Fibroblast of peridontal ligament (primary cell): ENCODE measurements at regions not wholly inside any gene's neighbourhood (a gene's known extent, or its start where the extent isn't known, plus 50 kb on each side); places are given as distances from the start of the nearest gene placed in this dataset.
"Not testable (repeated sequence)": the region's sequence is repeated elsewhere in the genome, so short reads cannot be mapped to it uniquely, and the experiment has no call there.

ENCODE experiments used
- DNase-seq: peaks from one replicate; pipeline ENCODE4 v3.0.0-alpha.2; 2010; ENCODE audit errors: extremely low read depth

- no peak for DNase-seq
Observed at GRCh38 chr6:137399881-137400443, 94.2 kb downstream of the OLIG3 start.

- DNase-seq, result no peak
Observed at GRCh38 chr6:137395316-137395715, 98.9 kb downstream of the OLIG3 start.

GRCh38 chr6:137391061-137391814 lies 103.0 kb downstream of the OLIG3 start:
- DNase-seq, result no peak

- no peak for DNase-seq
Observed at GRCh38 chr6:137390334-137390733, 103.9 kb downstream of the OLIG3 start.

- no peak for DNase-seq
Observed at GRCh38 chr6:137389150-137389704, 105.0 kb downstream of the OLIG3 start.

- DNase-seq, result no peak
Observed at GRCh38 chr6:137387096-137387764, 107.0 kb downstream of the OLIG3 start.

GRCh38 chr6:137383287-137383686 lies 110.9 kb downstream of the OLIG3 start:
- not testable (repeated sequence) for DNase-seq

- DNase-seq, result no peak
Observed at GRCh38 chr6:137378090-137378369, 116.2 kb downstream of the OLIG3 start.

- no peak for DNase-seq
Observed at GRCh38 chr6:137373296-137373695, 120.9 kb downstream of the OLIG3 start.

- no peak for DNase-seq
Observed at GRCh38 chr6:137372532-137372931, 121.7 kb downstream of the OLIG3 start.

- DNase-seq, result no peak
Observed at GRCh38 chr6:137371634-137372016, 122.6 kb downstream of the OLIG3 start.

- DNase-seq, result no peak
Observed at GRCh38 chr6:137370871-137371633, 123.1 kb downstream of the OLIG3 start.

- DNase-seq, result no peak
Observed at GRCh38 chr6:137369136-137369535, 125.1 kb downstream of the OLIG3 start.

GRCh38 chr6:137365707-137366437 lies 128.3 kb downstream of the OLIG3 start:
- DNase-seq, result no peak

GRCh38 chr6:137363805-137364138 lies 130.4 kb downstream of the OLIG3 start:
- DNase-seq, result peak; percentile 19

- DNase-seq, result no peak
Observed at GRCh38 chr6:137362878-137363804, 131.1 kb downstream of the OLIG3 start.

- DNase-seq, result peak; percentile 6
Observed at GRCh38 chr6:137361701-137362100, 132.5 kb downstream of the OLIG3 start.

- DNase-seq, result no peak
Observed at GRCh38 chr6:137358273-137358672, 135.9 kb downstream of the OLIG3 start.

GRCh38 chr6:137357948-137358266 lies 136.3 kb downstream of the OLIG3 start:
- DNase-seq, result no peak

- no peak for DNase-seq
Observed at GRCh38 chr6:137357263-137357947, 136.8 kb downstream of the OLIG3 start.
